SH-SY5Y (cell line): ENCODE measurements at regions not wholly inside any gene's neighbourhood (a gene's known extent, or its start where the extent isn't known, plus 50 kb on each side); places are given as distances from the start of the nearest gene placed in this dataset.

Experiments
- GATA2 ChIP-seq: IDR thresholded peaks from 2 replicates; pipeline ENCODE4 v1.6.1; 2011; ENCODE audit warnings: mild to moderate bottlenecking, low read depth, low read length
- GATA3 ChIP-seq: IDR thresholded peaks from 2 replicates; pipeline ENCODE4 v1.6.1; 2011; ENCODE audit warnings: low read depth, mild to moderate bottlenecking, low read length, moderate library complexity

- TF ChIP-seq GATA3 (no peak), GATA2 (no peak)
Observed at GRCh38 chr6:82076916-82077315, 170.6 kb downstream of the IBTK start.

GRCh38 chr6:82074556-82074955 is 173.0 kb downstream of the IBTK start:
- TF ChIP-seq GATA3 = no peak
- no peak for TF ChIP-seq GATA2

DNA sequence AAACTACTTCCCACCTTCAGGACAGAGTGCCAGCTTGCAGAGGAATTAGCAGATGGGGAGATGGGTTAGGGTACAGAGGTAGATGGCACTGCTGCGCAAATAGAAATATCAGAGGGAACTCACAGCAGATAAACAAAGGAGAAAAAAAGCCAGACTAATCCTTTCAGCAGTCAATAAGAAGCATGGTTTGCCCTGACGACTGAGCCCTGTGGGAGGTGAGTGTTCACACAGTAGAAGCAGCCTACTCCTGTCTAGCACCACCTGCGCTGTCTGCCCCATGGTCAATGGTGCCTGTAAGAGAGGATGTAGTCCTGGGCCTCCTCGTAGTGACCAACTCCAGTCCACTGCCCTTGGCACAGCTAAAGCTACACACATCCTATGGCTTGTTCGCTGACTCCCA is 174.1 kb downstream of the IBTK start:
- no peak for TF ChIP-seq GATA2
- TF ChIP-seq GATA3 = no peak

DNA sequence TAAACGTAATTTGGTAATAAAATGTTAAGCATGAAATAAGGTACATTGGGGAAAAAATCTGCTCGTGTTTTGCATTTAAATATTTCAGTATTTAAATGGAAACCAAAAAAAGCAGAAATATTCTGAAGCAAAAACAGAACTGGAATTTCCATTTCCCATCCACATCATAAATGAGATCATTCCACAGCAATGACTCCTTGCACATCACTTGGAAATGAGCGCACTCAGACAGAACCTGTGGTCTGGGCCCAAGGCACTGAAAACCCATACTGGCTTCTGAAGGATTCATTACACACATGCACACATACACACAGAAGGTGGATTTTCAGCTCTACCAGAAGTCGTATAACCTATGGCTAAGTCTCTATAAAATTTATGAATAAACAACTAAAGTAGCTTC is 174.8 kb downstream of the IBTK start:
- no peak for TF ChIP-seq GATA2
- no peak for TF ChIP-seq GATA3

GRCh38 chr6:82072121-82072521 is 175.4 kb downstream of the IBTK start:
- TF ChIP-seq GATA3 (no peak), GATA2 (no peak)

- TF ChIP-seq GATA3 = no peak
- no peak for TF ChIP-seq GATA2
Observed at GRCh38 chr6:82068721-82069120, 178.8 kb downstream of the IBTK start.

GRCh38 chr6:82066991-82067411 is 180.5 kb downstream of the IBTK start:
- TF ChIP-seq GATA2 (no peak), GATA3 (no peak)

DNA sequence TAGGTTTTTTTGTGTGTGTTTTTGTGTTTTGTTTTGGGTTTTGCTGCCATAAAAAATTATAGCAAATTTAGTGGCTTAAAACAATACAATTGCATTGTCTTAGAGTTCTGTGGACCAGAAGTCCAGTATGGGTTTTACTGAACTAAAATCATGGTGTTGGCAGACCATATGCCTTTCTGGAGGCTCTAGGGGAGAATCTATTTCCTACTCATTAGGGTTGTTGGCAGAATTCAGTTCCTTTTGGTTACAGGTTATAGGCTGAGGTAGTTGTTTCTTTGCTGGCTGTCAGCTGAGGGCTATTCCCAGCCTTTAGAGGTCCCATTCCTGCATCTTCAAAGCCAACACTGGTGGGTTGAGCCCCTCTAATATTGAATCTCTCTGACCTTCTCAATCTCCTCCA is 181.3 kb downstream of the IBTK start:
- TF ChIP-seq GATA3 (no peak), GATA2 (no peak)

DNA sequence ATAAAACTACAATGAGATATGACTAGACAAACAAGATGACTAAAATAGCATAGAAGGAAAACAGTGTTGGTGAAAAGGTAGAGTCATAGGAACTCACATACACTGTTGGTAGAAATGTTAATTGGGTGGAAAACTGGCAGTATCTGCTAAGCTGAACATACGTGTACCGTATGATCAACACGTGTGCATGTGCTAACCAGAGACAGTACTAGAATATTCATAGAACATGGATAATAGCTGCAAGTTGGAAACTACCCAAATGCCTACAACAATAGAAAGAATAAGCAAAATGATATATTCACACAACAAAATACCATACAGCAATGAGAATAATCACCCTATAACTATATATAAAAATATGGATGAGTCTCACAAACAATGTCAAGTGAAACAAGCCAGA is 184.0 kb downstream of the IBTK start:
- TF ChIP-seq GATA2 (no peak), GATA3 (no peak)

GRCh38 chr6:82062219-82062618 is 185.3 kb downstream of the IBTK start:
- TF ChIP-seq GATA3 (no peak), GATA2 (no peak)

DNA sequence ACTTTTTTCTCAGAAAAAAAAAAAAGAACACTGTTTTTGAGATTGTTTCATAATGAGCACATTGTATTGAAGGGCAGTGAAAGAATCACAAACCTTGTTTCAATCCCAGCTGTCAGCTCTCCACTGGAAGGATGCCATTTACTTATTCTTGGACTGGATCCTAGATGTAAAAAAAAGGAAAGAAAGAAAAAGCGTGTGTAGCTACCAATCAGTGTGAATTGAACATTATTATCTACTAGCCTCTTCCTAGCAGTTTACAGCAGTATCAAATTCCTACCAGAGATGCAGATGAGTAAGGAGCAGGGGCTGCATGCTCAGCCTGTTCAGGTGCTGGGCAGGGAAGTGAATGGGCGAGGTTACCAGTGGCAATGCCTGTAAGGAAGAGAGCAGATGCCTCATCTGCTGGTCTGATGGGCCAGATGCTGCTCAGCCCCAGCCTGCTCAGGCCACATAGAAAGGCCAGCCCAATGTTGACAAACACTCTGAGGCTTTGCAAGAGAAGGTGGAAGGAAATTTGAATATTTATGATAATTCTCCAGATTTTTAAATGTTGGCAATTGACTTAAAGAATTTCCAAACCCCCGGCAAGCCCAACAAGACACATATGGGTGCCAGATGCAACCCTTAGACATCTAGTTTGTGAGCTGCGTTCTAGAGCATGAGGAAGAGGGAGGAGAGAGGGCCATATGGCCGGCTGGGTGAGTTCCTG is 189.5 kb downstream of the IBTK start:
- TF ChIP-seq GATA3 = no peak
- no peak for TF ChIP-seq GATA2

DNA sequence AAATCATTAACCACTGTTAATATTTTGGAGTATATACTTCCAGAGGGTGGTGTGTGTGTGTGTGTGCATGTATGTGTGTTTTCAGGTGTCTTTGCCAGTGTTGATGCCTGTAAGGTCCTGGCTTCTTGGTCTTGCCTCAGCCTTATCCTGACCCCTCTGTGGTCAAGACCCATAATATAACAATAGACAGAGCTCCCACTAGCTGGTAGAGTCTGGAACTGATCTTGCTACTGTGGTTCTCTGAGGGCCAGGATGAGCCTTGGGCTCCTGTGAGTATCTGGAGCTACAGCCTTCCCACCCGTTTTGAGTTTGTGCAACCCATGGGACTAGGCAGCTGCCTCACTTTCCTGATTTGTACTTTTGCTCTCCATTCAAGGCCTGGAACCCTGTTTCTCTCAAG is 191.0 kb downstream of the IBTK start:
- TF ChIP-seq GATA3 (no peak), GATA2 (no peak)

DNA sequence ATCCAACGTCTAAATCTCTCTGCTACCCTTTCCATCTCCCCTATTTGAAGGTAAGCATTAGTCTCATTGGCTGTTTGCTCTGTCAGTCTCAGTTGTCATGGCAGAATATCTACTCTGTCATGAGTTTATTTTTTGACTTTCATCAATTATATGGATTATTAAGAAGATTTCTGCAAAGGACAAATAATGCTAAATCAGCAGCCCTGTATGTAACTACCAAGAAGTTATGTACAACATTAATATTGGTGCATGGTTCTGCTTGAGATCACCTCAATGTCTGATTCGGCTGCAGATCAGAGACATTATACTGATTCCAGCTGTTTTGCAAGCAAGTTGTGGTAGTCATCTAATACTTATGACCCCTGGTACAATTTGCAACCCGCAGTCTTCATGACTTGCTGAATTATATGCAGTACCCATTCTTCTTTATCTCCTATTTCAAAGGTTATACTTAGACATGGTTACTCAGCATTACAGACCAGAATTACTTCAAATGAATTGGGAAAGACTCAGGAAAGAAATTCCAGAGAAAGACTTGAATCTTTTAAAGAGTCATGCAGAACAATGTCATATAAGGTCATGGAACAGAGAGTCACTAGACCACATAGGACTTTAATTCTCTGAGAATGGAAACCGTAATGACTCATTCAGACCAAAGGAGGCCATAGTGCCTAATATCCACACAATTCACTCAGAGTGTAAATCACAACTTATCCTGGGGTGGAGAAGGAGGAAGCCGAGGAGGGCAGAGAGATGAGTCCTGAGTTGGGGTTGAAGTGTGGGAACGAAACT is 201.4 kb downstream of the IBTK start:
- TF ChIP-seq GATA2 (no peak), GATA3 (no peak)

DNA sequence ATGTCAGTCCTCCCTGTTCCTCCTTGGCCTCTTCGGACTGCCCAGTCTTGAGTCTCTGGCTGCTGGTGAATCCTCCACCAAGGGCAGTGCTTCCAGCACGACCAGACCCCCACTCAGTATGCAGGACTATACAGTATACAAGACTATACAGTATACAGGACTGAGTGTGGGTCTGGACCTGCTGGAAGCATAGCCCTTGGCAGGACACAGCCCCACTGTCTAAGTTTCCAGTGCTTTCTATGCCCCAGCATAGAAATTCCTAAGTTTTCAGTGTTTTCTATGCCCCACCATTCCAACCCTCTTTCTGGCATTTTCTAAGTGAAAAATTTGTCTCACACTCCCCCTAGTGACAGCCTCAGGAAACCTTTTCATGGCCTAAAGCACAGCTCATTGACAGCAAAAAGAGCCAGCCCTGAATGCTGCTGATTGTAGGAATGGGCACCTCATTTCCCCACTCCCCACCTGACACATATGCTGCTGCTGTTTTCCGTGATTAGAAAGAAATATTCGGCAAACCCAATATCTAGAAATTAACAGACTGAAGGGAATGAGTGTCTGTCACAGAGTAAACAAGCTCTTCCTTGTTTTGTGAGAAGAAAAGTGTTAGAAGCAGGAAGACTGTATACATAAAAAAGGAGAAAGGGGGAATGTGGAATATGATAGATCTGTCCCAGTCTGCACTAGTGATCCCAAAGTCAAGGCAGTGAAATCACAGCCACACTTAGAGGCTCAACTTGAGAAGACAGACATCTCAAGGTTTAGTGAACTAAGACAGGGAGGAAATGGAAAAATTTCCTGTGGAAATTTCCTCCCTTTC is 206.9 kb downstream of the IBTK start:
- TF ChIP-seq GATA3 (no peak), GATA2 (no peak)
